Activated CD8-positive, alpha-beta T cell treated with anti-CD3 and anti-CD28 coated beads for 36 hours (primary cell): ENCODE measurements at regions not wholly inside any gene's neighbourhood (a gene's known extent, or its start where the extent isn't known, plus 50 kb on each side); places are given as distances from the start of the nearest gene placed in this dataset.

Experiments used
- ATAC-seq: fragments of 200-7000 bp; cut with Tn5 transposase; one replicate; pipeline ENCODE4 v1.10.0; 2021; ENCODE audit warnings: mild to moderate bottlenecking, moderate library complexity
- CTCF ChIA-PET: fragments of 350-600 bp; sonication (Branson Sonifier 250); formaldehyde crosslinking; loops from one replicate; lab custom pipeline; 2021; ENCODE audit warnings: antibody characterized with exemption; lab: Charles Lee
- POLR2A ChIA-PET: fragments of 350-600 bp; sonication (Branson Sonifier 250); formaldehyde crosslinking; loops from one replicate; lab custom pipeline; 2021; ENCODE audit warnings: antibody characterized with exemption; lab: Charles Lee
- DNase-seq: peaks from one replicate; pipeline ENCODE4 v3.0.0-alpha.2; 2020
- H3K27ac Mint-ChIP-seq: one replicate; pipeline ENCODE4 v1.8.0; 2021; ENCODE audit warnings: mild to moderate bottlenecking, mixed read lengths
- H3K27me3 Mint-ChIP-seq: one replicate; pipeline ENCODE4 v1.8.0; 2021; ENCODE audit warnings: mixed read lengths
- H3K36me3 Mint-ChIP-seq: one replicate; pipeline ENCODE4 v1.8.0; 2021; ENCODE audit warnings: low read depth, mixed read lengths
- H3K4me1 Mint-ChIP-seq: one replicate; pipeline ENCODE4 v1.8.0; 2021; ENCODE audit warnings: low read depth, mixed read lengths
- H3K4me3 Mint-ChIP-seq: one replicate; pipeline ENCODE4 v1.8.0; 2021; ENCODE audit warnings: mild to moderate bottlenecking, moderate library complexity, mixed read lengths
- H3K9me3 Mint-ChIP-seq: one replicate; pipeline ENCODE4 v1.8.0; 2021; ENCODE audit warnings: mixed read lengths
- CTCF ChIP-seq: fragments of 200-600 bp; IDR thresholded peaks from one replicate; pipeline ENCODE4 v1.8.0; 2022; ENCODE audit warnings: antibody characterized with exemption, mild to moderate bottlenecking
- intact Hi-C: fragments of 100-400 bp; cut with micrococcal nuclease; formaldehyde crosslinking; loops from one replicate; pipeline ENCODE4 v1.10.0; 2022

- ATAC-seq, result no peak
- no peaks in the 10 kb centered on the region for H3K9me3 Mint-ChIP-seq
- TF ChIP-seq CTCF, result no peak
These were observed 332.9 kb upstream of the RASGRP1 start for GRCh38 chr15:38897551-38897950.

GRCh38 chr15:38898236-38898635, 333.6 kb upstream of the RASGRP1 start:
- H3K4me1 Mint-ChIP-seq, result no peaks in the 10 kb centered on the region
- POLR2A ChIA-PET, result no interaction called here

More at GRCh38 chr15:38897551-38897950, 332.9 kb upstream of the RASGRP1 start:
- ChIA-PET CTCF (no interaction called here), POLR2A (no interaction called here)
- Mint-ChIP-seq H3K27ac (no peak overlapping the region), H3K4me3 (no peak overlapping the region), H3K36me3 (no peaks in the 10 kb centered on the region), H3K27me3 (peaks cover 2% of the 10 kb centered on the region), H3K4me1 (no peaks in the 10 kb centered on the region)
- intact Hi-C loops, result no loop called here
- no peak for DNase-seq

GRCh38 chr15:38899300-38899699, 334.7 kb upstream of the RASGRP1 start:
- intact Hi-C loops, result no loop called here
- Mint-ChIP-seq H3K27ac (no peak overlapping the region), H3K36me3 (no peaks in the 10 kb centered on the region), H3K27me3 (peaks cover 4% of the 10 kb centered on the region), H3K4me3 (no peak overlapping the region), H3K4me1 (no peaks in the 10 kb centered on the region), H3K9me3 (no peaks in the 10 kb centered on the region)
- DNase-seq, result no peak
- ATAC-seq, result no peak
- POLR2A ChIA-PET, result no interaction called here
- CTCF ChIA-PET, result no interaction called here
- TF ChIP-seq CTCF, result no peak

More at GRCh38 chr15:38898236-38898635, 333.6 kb upstream of the RASGRP1 start:
- Mint-ChIP-seq H3K4me3 (no peak overlapping the region), H3K9me3 (no peaks in the 10 kb centered on the region), H3K27ac (no peak overlapping the region), H3K36me3 (no peaks in the 10 kb centered on the region), H3K27me3 (peaks cover 2% of the 10 kb centered on the region)
- CTCF ChIA-PET, result no interaction called here
- no peak for TF ChIP-seq CTCF
- intact Hi-C loops, result no loop called here
- ATAC-seq (no peak), DNase-seq (no peak)

GRCh38 chr15:38904298-38904697, 339.7 kb upstream of the RASGRP1 start:
- Mint-ChIP-seq H3K9me3 (no peaks in the 10 kb centered on the region), H3K36me3 (no peaks in the 10 kb centered on the region), H3K4me1 (no peaks in the 10 kb centered on the region), H3K27me3 (peaks cover 9% of the 10 kb centered on the region), H3K27ac (no peak overlapping the region), H3K4me3 (no peak overlapping the region)
- ATAC-seq (no peak), DNase-seq (no peak)
- intact Hi-C loops, result no loop called here
- no peak for TF ChIP-seq CTCF
- ChIA-PET CTCF (no interaction called here), POLR2A (no interaction called here)

GRCh38 chr15:38905632-38906031, 341.0 kb upstream of the RASGRP1 start:
- Mint-ChIP-seq H3K4me1 (no peaks in the 10 kb centered on the region), H3K4me3 (no peak overlapping the region), H3K27me3 (peaks cover 9% of the 10 kb centered on the region), H3K9me3 (peaks cover 2% of the 10 kb centered on the region), H3K27ac (no peak overlapping the region), H3K36me3 (no peaks in the 10 kb centered on the region)
- ChIA-PET POLR2A (no interaction called here), CTCF (no interaction called here)
- intact Hi-C loops, result no loop called here
- no peak for ATAC-seq
- DNase-seq, result no peak
- TF ChIP-seq CTCF, result no peak
